SK-N-SH (cell line): ENCODE measurements at regions not wholly inside any gene's neighbourhood (a gene's known extent, or its start where the extent isn't known, plus 50 kb on each side); places are given as distances from the start of the nearest gene placed in this dataset.

ENCODE experiments used
- FOXJ3 ChIP-seq: sonication (generic); formaldehyde crosslinking; IDR thresholded peaks from 2 replicates; pipeline ENCODE4 v1.5.1; 2020; ENCODE audit warnings: mild to moderate bottlenecking, missing genetic modification reagents
- MAX ChIP-seq: IDR thresholded peaks from 2 replicates; pipeline ENCODE4 v1.4.0; 2012; ENCODE audit warnings: low read depth
- RAD21 ChIP-seq: IDR thresholded peaks from 2 replicates; pipeline ENCODE4 v1.6.1; 2012; ENCODE audit warnings: mild to moderate bottlenecking, low read length
- RFX5 ChIP-seq: IDR thresholded peaks from 2 replicates; pipeline ENCODE4 v1.6.1; 2012; ENCODE audit warnings: mild to moderate bottlenecking, improper control_type of control experiment, low read length
- TF ChIP-seq, protein P1 (sequence below): fragments of 150-350 bp; IDR thresholded peaks from 2 replicates; pipeline ENCODE4 v1.6.1; 2017; ENCODE audit warnings: antibody characterized with exemption, low read length, low read depth, borderline replicate concordance
- TF ChIP-seq, protein P2 (sequence below): fragments of 200-600 bp; sonication (generic); IDR thresholded peaks from 2 replicates; pipeline ENCODE4 v1.6.1; 2017; ENCODE audit warnings: antibody characterized with exemption, mild to moderate bottlenecking, moderate library complexity
- TF ChIP-seq, protein P3 (sequence below): IDR thresholded peaks from 2 replicates; pipeline ENCODE4 v1.4.0; 2012; ENCODE audit warnings: low read depth, borderline replicate concordance

GRCh38 chr14:71606575-71606974, 325.7 kb upstream of the RGS6 start:
- TF ChIP-seq, protein P1, sequence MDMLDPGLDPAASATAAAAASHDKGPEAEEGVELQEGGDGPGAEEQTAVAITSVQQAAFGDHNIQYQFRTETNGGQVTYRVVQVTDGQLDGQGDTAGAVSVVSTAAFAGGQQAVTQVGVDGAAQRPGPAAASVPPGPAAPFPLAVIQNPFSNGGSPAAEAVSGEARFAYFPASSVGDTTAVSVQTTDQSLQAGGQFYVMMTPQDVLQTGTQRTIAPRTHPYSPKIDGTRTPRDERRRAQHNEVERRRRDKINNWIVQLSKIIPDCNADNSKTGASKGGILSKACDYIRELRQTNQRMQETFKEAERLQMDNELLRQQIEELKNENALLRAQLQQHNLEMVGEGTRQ, result no peak
- TF ChIP-seq RAD21 (no peak), FOXJ3 (no peak), MAX (no peak), RFX5 (no peak)
- TF ChIP-seq, protein P2, sequence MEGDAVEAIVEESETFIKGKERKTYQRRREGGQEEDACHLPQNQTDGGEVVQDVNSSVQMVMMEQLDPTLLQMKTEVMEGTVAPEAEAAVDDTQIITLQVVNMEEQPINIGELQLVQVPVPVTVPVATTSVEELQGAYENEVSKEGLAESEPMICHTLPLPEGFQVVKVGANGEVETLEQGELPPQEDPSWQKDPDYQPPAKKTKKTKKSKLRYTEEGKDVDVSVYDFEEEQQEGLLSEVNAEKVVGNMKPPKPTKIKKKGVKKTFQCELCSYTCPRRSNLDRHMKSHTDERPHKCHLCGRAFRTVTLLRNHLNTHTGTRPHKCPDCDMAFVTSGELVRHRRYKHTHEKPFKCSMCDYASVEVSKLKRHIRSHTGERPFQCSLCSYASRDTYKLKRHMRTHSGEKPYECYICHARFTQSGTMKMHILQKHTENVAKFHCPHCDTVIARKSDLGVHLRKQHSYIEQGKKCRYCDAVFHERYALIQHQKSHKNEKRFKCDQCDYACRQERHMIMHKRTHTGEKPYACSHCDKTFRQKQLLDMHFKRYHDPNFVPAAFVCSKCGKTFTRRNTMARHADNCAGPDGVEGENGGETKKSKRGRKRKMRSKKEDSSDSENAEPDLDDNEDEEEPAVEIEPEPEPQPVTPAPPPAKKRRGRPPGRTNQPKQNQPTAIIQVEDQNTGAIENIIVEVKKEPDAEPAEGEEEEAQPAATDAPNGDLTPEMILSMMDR, result no peak
- TF ChIP-seq, protein P3, sequence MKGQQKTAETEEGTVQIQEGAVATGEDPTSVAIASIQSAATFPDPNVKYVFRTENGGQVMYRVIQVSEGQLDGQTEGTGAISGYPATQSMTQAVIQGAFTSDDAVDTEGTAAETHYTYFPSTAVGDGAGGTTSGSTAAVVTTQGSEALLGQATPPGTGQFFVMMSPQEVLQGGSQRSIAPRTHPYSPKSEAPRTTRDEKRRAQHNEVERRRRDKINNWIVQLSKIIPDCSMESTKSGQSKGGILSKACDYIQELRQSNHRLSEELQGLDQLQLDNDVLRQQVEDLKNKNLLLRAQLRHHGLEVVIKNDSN, result no peak
